NOMO-1 treated with DMSO at 0.1 percent for 48 hours (cell line): ENCODE measurements at regions not wholly inside any gene's neighbourhood (a gene's known extent, or its start where the extent isn't known, plus 50 kb on each side); places are given as distances from the start of the nearest gene placed in this dataset.
A peak's percentile ranks its signal among the peaks of the same experiment; 100 is the strongest.

Experiments
- DNase-seq: peaks from one replicate; lab custom pipeline; 2025; ENCODE audit not compliant: unreplicated experiment; lab: John Stamatoyannopoulos, UW

DNA sequence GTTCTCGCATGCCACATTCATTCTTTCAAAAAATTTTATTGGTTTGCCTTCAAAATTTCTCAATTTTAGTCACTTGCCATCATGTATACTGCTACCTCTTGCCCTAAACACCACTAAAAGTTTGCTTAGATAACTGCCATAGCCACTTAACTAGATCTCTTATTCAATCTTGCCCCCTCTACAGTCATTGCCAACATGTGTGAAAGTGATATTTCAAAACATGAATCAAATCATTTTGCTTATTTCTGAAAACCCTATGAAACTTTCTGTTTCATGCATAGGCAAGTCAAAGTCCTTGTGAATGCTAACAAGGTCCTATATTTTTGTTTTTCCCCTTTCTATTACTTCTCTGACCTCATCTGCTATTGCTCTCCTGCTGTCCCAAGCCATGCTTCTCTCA, 397.1 kb downstream of the KCNJ3 start:
- no peak for DNase-seq

- no peak for DNase-seq
Observed at GRCh38 chr2:155080373-155080772, 381.9 kb downstream of the KCNJ3 start.

GRCh38 chr2:155070489-155070888, 372.0 kb downstream of the KCNJ3 start:
- no peak for DNase-seq

DNA sequence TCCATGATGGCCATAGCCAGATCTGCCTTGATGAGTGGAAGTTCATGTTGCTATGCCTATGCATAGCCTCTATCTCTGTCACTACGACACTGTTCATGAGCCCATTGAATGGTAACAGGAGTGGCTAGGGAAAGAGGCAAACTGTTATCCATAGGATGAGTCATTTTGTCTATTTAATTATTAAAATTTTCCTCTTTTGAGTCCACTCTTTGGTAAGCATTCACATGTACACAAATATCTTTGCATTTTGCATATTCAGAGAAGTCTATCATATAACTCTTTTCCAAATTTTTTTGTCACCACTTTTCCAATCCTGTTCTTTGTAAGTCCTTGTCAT, 364.4 kb downstream of the KCNJ3 start:
- DNase-seq, result no peak

- no peak for DNase-seq
Observed at GRCh38 chr2:155062250-155062921, 363.9 kb downstream of the KCNJ3 start.

DNA sequence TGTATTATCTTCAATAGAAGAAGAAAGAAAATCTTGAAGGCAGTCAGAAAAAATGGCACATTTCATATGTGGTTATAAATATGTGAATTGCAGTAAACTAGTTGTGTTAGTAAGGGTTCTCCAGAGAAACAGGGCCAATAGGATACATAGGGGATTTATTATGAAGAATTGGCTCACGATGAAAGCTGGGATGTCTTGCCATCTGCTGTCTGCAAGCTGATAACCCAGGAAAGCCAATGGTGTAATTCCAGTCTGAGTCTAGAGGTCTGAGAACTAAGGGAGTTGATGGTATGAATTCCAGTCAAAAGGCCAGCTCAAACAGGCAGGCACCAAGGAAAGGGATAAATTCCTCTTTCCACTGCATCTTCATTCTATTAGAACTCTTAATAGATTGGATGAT, 362.4 kb downstream of the KCNJ3 start:
- DNase-seq, result no peak

DNA sequence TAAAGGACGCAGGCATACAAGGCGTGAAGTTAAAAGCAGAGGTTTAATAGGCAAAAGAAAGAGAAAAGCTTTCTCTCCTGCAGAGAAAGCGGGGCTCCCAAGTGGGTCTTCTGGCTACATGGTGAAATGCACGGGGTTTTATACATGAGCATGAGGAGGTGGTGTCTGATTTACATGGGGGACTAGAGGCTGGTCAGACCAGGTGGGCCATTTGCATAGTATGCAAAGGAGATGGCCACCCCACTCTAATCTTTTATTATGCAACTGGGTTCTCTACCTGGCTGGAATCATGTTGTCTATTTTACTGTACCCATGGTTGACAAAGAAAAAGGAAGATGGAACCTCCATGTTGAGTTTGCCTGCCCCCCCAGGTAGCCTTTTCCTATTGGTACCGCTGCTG, 356.2 kb downstream of the KCNJ3 start:
- no peak for DNase-seq

- DNase-seq, result no peak
Observed at GRCh38 chr2:155043097-155043496, 344.6 kb downstream of the KCNJ3 start.

- DNase-seq, result no peak
Observed at GRCh38 chr2:155035308-155035707, 336.8 kb downstream of the KCNJ3 start.

DNA sequence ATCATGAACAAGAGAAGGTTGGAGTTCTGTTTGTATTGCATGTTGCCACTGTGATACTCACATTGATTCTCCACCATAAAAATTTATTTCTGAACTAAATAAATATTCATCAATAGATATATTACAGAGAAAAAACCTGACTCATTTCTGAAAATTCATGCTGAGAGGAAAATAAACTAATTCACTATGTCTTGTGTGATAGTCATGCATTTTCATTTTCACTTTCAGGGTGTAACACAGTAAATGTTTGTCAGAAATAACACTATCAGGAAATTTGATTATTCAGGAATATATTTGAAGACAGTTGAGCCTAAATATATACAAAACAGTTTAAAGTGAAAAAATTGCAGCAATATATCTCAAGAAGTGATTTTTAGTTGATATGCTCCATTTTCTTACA, 335.2 kb downstream of the KCNJ3 start:
- no peak for DNase-seq

GRCh38 chr2:155030296-155030695, 331.8 kb downstream of the KCNJ3 start:
- no peak for DNase-seq

DNA sequence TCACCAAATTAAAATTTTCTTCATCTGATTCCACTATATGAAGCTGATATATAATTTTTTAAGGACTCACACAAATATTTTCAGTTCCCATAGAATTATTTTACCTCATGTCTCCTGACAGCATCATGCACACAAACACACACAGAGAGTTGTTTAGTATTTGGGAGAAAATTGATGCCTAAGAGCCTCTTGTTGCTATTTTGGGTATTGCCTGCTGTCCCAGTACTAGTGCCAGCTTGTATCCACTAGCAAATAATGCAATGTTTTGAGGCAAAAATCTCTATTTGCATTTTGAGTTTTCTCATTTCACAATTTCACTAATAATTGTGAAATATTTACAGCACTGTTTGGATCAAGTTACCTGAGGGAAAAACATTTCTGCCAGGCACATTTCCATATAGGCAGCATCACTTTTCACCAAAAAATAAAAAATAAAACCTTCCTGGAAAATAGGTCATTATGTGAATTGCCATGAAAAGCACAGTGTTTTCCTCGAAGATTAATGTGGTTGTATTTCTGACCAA, 328.2 kb downstream of the KCNJ3 start:
- DNase-seq, result no peak

- no peak for DNase-seq
Observed at GRCh38 chr2:155023674-155024073, 325.2 kb downstream of the KCNJ3 start.

DNA sequence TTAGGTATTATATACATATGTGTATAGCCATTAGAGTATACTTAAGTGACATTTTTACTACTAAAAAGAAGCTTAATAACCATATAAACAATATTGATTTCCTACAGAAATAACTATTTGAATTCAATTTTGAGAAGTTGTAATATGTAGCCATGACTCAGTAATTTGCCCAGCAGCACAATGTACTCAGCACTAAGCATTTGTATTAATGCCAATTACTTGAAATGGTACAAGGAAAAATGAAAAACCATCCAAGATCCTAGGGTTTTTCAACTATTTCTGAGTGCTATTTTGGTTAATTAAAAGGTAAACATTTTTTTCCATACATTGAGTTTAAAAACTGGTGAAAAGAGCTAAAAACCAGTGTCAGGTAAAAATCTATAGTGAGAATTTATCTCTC, 324.0 kb downstream of the KCNJ3 start:
- no peak for DNase-seq

- no peak for DNase-seq
Observed at GRCh38 chr2:155021618-155022017, 323.1 kb downstream of the KCNJ3 start.

DNA sequence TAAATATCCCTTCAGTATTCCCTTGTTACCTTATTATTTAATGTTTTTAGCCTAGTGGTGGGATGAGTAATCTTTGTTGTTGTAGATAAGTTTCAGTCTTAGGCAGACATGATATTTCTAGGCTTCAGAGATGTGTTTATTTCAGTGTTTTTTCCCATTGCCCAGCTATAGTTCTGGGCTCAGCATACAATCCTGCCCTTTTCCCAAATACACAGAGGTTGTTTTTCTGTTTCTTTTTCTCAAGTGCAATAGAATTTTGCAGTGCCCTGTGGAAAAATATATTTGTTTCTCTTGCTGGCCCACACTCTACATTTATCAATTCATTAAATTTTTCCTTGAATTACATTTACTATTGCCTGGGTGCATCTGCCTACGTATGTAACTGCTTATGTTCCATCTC, 321.8 kb downstream of the KCNJ3 start:
- DNase-seq, result no peak

- DNase-seq, result no peak
Observed at GRCh38 chr2:155010925-155011324, 312.4 kb downstream of the KCNJ3 start.

- DNase-seq, result no peak
Observed at GRCh38 chr2:154995361-154995760, 296.9 kb downstream of the KCNJ3 start.

DNA sequence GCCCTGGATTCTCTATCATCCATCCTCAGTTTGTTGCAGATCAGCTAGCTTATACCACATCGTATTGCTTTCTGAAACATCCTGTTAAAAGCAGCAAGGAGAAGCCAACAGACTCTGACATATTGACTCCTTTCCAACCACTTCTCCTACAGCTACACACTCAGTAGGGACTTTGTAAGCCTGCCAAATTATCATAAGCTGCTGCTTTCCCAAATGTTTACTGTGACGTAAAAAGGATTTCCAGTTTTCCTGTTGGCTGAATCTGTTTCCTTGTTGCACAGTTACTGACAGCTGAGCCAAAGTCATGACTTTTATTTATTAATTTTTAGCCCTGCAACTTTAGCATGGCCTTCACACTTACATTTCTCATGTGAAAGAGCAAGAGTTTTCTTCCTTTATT, 294.3 kb downstream of the KCNJ3 start:
- DNase-seq, result no peak

- peak; percentile 3 for DNase-seq
Observed at GRCh38 chr2:154978710-154979109, 280.2 kb downstream of the KCNJ3 start.

DNA sequence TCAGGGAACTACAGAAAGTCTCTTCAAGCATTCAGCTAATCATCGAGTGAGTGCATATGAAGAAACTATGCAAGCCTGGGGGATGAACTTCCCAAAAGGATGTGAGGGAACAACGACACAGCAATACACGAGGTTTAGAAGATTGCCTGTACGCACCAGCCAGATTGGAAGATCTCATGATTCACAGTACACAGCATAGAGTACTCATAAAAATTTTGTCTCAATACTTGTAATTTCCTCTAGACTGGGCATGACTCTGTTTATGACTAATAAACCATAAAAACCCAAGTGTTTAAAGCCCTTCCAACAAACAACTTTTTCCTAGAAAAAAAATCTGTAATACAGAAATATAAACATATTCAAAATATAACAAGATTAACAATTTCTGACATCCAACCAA, 279.7 kb downstream of the KCNJ3 start:
- no peak for DNase-seq

GRCh38 chr2:154974041-154974440, 275.5 kb downstream of the KCNJ3 start:
- no peak for DNase-seq

DNA sequence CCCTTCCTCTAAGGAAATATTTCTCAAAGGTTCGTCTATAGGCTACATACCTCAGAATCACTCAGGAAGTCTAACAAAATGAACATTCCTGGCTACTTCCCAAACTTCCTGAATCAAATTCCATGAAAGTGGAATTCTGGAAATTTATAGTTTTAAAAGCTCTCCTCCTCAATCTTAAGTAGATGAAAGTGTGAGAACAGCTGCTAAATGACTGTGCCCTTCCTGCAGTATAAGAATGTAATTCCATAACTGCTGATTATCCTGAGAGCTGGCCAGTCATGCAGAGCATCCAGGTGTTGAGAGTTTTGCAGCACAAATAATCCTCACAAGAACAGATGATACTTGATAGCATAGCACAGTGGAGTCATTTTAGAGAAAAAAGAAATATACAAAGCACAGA, 265.0 kb downstream of the KCNJ3 start:
- no peak for DNase-seq
